Natural killer cell (primary cell): ENCODE measurements at regions not wholly inside any gene's neighbourhood (a gene's known extent, or its start where the extent isn't known, plus 50 kb on each side); places are given as distances from the start of the nearest gene placed in this dataset.

Source experiments
- ATAC-seq, 3 donors: fragments of 150-1000 bp in 2 of 3; fragments of 200-7000 bp in 1 of 3; cut with Tn5 transposase; 1 replicate in 1 of 3; 2 replicates in 2 of 3; pipeline ENCODE4 v1.10.0; 2021; ENCODE audit warnings: mild to moderate bottlenecking in 2 of 3, moderate library complexity in 2 of 3
- DNase-seq, 2 donors: peaks; one replicate each; pipeline versions ENCODE4 v3.0.0 to v3.0.0-alpha.2; 2013 to 2021; ENCODE audit warnings: mixed read lengths in 1 of 2
- H3K27ac ChIP-seq: one replicate; pipeline ENCODE4 v1.5.1; 2013; ENCODE audit warnings: mild to moderate bottlenecking, low read length
- H3K27me3 ChIP-seq: one replicate; pipeline ENCODE4 v1.6.1; 2013; ENCODE audit warnings: low read length; ENCODE audit not compliant: control insufficient read depth, insufficient read depth
- H3K36me3 ChIP-seq: one replicate; pipeline ENCODE4 v1.6.1; 2013; ENCODE audit warnings: low read length; ENCODE audit not compliant: control insufficient read depth, insufficient read depth
- H3K4me1 ChIP-seq: one replicate; pipeline ENCODE4 v1.6.1; 2013; ENCODE audit warnings: low read length; ENCODE audit not compliant: control insufficient read depth, insufficient read depth
- H3K4me3 ChIP-seq: one replicate; pipeline ENCODE4 v1.5.1; 2013; ENCODE audit warnings: low read length
- H3K9me3 ChIP-seq: one replicate; pipeline ENCODE4 v1.6.1; 2013; ENCODE audit warnings: low read length; ENCODE audit not compliant: control insufficient read depth, insufficient read depth
- H3K27ac Mint-ChIP-seq, 2 donors: one replicate each; pipeline ENCODE4 v1.8.0; 2022; ENCODE audit warnings: mild to moderate bottlenecking in 2 of 2, mixed read lengths in 2 of 2, moderate library complexity in 1 of 2
- H3K27me3 Mint-ChIP-seq, 2 donors: one replicate each; pipeline ENCODE4 v1.8.0; 2022; ENCODE audit warnings: low read depth in 2 of 2, mixed read lengths in 2 of 2
- H3K36me3 Mint-ChIP-seq: one replicate; pipeline ENCODE4 v1.8.0; 2022; ENCODE audit warnings: mixed read lengths
- H3K4me1 Mint-ChIP-seq, 2 donors: one replicate each; pipeline ENCODE4 v1.8.0; 2022; ENCODE audit warnings: mixed read lengths in 2 of 2
- H3K4me3 Mint-ChIP-seq: one replicate; pipeline ENCODE4 v1.8.0; 2022; ENCODE audit warnings: mild to moderate bottlenecking, moderate library complexity, mixed read lengths
- H3K9me3 Mint-ChIP-seq, 2 donors: one replicate each; pipeline ENCODE4 v1.8.0; 2022; ENCODE audit warnings: mixed read lengths in 2 of 2
- CTCF ChIP-seq: fragments of 200-600 bp; IDR thresholded peaks from one replicate; pipeline ENCODE4 v1.8.0; 2022; ENCODE audit warnings: antibody characterized with exemption
- WGBS: methylation state at CpG from one replicate; pipeline ENCODE4 v1.1.7; 2013; ENCODE audit warnings: missing lambda C conversion rate; ENCODE audit not compliant: insufficient coverage; 5-methylcytosine and 5-hydroxymethylcytosine counted together
- intact Hi-C: fragments of 100-400 bp; cut with micrococcal nuclease; formaldehyde crosslinking; loops from one replicate; pipeline ENCODE4 v1.14.2; 2022

- H3K27me3 ChIP-seq = no peaks in the 10 kb centered on the region
- Mint-ChIP-seq H3K4me3 (no peak overlapping the region), H3K36me3 (no peaks in the 10 kb centered on the region), H3K4me1 (no peaks in the 10 kb centered on the region), H3K9me3 (no peaks in the 10 kb centered on the region), H3K27me3 (peaks cover 0 to 3% of the 10 kb centered on the region in 2 donors), H3K27ac (no peak overlapping the region)
- DNase-seq = no peak
- H3K4me1 ChIP-seq = no peaks in the 10 kb centered on the region
- intact Hi-C loops = no loop called here
- ATAC-seq = no peak
- TF ChIP-seq CTCF = no peak
- 73% methylated on average over 12 of the region's 13 CpGs for WGBS
- no peak overlapping the region for H3K4me3 ChIP-seq
- H3K9me3 ChIP-seq = no peaks in the 10 kb centered on the region
- no peaks in the 10 kb centered on the region for H3K36me3 ChIP-seq
- H3K27ac ChIP-seq = no peak overlapping the region
Observed at GRCh38 chr1:224852901-224853568, 76.4 kb upstream of the DNAH14 start.

- ATAC-seq (no peak), DNase-seq (no peak)
- no peaks in the 10 kb centered on the region for H3K9me3 Mint-ChIP-seq
- H3K4me1 Mint-ChIP-seq = no peaks in the 10 kb centered on the region
- Histone ChIP-seq H3K4me1 (no peaks in the 10 kb centered on the region), H3K27ac (no peak overlapping the region), H3K4me3 (no peak overlapping the region), H3K36me3 (no peaks in the 10 kb centered on the region), H3K9me3 (no peaks in the 10 kb centered on the region), H3K27me3 (no peaks in the 10 kb centered on the region)
- no peaks in the 10 kb centered on the region for H3K36me3 Mint-ChIP-seq
- 89% methylated on average over 2 of the region's 2 CpGs for WGBS
- no peak overlapping the region for H3K4me3 Mint-ChIP-seq
- no peak for TF ChIP-seq CTCF
- H3K27ac Mint-ChIP-seq = no peak overlapping the region
- H3K27me3 Mint-ChIP-seq = peaks cover 3 to 9% of the 10 kb centered on the region in 2 donors
- intact Hi-C loops = no loop called here
Observed at GRCh38 chr1:224856973-224857372, 72.5 kb upstream of the DNAH14 start.

GRCh38 chr1:224859651-224860050 is 69.8 kb upstream of the DNAH14 start:
- Mint-ChIP-seq H3K4me1 (no peaks in the 10 kb centered on the region), H3K27ac (no peak overlapping the region), H3K9me3 (no peaks in the 10 kb centered on the region), H3K27me3 (peaks cover 2 to 9% of the 10 kb centered on the region in 2 donors), H3K4me3 (no peak overlapping the region), H3K36me3 (no peaks in the 10 kb centered on the region)
- no peaks in the 10 kb centered on the region for H3K27me3 ChIP-seq
- no peaks in the 10 kb centered on the region for H3K4me1 ChIP-seq
- no peak overlapping the region for H3K4me3 ChIP-seq
- TF ChIP-seq CTCF = no peak
- WGBS = 88% methylated on average over 2 of the region's 2 CpGs
- ATAC-seq (no peak), DNase-seq (no peak)
- no peaks in the 10 kb centered on the region for H3K9me3 ChIP-seq
- no peak overlapping the region for H3K27ac ChIP-seq
- intact Hi-C loops = no loop called here
- H3K36me3 ChIP-seq = no peaks in the 10 kb centered on the region
